ENCODE measurements at regions not wholly inside any gene's neighbourhood (a gene's known extent, or its start where the extent isn't known, plus 50 kb on each side); places are given as distances from the start of the nearest gene placed in this dataset.
"Not testable (repeated sequence)": the region's sequence is repeated elsewhere in the genome, so short reads cannot be mapped to it uniquely, and the experiment has no call there.

DNA sequence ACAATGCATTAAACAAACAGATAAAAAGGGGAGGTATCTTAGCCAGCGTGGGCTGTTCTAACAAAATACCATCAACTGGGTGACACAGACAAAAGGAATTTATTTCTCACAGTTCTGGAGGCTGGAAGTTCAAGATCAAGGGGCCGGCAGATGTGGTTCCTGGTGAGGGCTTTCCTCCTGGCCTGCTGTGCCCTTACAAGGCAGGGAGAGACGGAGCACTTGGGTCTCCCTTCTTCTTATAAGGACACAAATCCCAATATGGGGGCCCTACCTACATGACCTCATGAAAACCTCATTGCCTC lies 281.6 kb upstream of the KLF14 start:
- DNase-seq (ENCODE audit: low read depth in 2 of 2) = no peak

DNA sequence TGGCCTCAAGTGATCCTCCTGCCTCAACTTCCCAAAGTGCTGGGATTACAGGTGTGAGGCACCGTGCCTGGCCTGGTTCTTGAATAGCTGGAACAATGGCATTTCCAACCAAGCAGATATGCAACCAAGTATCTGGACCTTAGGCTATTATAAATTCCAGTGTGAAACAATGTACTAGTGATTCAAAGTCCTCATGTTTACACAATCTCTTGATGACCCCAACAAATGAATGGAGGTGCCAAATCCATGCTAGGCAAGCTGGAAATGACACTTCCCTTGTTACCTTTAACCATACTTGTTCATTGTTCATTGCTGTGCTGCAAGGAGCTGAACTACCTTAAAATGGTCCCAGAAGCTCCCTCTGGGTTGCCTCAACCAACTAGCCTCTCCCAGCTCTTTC lies 282.2 kb upstream of the KLF14 start:
- DNase-seq (ENCODE audit: low read depth in 2 of 2) = no peak

DNA sequence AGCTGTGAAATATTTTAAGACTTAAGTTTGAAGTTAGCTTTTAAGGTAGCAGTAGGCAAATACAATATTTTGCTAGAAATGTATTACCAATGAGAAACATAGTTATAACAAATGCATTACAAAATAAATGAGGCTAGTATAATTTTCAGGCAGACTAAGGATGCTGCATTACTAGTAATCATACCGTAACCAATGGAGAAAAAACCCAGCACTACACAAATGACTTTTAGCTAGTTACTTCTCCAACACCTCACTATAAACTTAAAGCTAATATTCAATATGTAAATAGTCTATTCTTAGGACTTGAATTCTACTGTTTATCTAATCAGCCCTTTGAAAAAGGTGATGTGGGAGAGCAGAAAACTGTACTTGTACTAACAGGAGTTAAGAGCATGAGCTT lies 285.3 kb upstream of the KLF14 start:
- no peak for DNase-seq (ENCODE audit: low read depth in 2 of 2)

DNA sequence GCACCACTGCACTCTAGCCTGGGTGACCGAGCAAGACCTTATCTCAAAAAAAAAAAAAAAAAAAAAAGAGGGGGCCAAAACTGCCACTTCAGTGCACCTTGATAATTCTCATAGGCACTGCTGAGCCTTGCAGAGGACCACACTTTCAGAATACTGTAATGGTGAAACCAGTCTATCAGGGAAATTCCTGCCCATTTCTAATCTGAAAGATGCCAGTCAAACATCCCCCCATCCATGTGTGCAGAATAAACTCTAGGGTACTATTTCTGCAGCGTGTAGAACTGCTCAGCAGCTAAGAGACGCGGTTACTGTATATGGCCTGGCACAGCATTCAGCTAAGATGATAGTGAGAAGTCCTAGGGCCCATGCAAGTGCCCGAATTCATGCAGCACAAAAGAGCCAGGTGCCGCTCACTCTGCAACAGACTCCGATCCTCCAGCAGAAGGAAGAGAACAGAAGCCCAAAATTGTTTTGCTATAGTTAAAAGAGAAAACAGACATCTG lies 286.8 kb upstream of the KLF14 start:
- DNase-seq (ENCODE audit: low read depth in 2 of 2) = no peak

DNA sequence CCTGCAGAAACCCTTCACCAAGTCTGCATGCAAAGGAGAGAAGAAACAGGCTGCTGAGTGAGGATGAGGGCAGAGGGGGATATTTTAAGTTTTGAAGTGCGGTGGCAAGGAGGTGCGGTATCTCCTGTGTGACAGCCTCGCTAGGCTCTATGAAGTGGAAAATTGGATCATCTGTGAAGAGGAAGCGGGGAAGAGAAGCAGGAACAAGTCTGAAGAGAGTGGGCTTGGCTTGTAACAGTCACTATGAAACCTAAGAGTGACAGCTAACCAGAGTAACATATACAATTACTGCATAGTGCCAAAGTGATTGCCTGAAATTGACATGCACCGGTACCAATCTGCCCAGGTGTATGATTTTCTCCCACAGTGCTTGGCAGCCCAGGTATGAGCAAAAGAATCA lies 287.5 kb upstream of the KLF14 start:
- DNase-seq (ENCODE audit: low read depth in 2 of 2) = no peak

DNA sequence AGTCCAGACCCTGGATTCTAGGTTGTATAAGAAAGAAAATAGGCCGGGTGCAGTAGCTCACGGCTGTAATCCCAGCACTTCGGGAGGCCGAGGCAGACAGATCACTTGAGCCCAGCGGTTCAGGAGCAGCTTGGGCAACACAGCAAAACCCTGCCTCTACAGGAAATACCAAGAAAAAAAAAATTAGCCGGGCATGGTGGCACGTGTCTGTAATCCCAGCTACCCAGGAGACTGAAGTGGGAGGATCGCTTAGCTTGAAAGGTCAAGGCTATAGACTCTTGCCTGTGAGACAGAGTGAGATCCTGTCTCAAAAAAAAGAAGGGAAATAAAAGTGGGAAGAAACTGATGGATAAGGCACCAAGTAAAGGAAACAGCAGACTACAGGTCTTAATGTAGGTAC lies 287.9 kb upstream of the KLF14 start:
- DNase-seq (ENCODE audit: low read depth in 2 of 2) = no peak

DNA sequence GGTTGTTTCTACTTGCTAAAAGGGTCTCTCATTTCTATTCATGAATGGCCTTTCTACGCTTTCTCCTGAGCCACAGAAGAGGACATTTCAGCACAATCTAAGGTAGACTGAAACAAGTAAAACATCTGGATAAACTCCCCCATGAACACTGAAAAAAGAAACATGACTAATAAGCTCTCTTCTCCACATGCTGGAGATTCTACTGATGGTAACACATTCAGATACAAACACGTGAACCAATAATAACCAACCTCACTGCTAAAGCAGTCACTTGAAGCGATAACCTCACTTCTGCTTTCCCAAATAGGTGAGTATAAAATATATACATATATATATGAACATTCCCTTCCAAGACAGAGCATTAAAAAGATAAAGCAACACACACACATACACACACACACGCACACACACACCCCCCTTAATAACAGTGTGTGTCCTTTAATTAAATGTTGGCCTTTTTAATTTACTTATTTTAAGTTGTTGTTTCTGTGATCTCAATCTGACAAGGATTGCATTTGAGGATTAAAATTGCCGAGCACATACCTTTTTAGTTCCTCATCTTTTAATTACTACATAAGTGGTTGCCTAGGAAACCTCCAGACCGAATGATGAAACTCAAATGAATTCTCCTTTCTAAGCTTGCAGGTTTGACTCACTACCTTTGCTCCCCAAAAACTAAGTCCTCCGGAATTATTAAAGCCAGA lies 292.4 kb upstream of the KLF14 start:
- DNase-seq (ENCODE audit: low read depth in 2 of 2) = no peak

DNA sequence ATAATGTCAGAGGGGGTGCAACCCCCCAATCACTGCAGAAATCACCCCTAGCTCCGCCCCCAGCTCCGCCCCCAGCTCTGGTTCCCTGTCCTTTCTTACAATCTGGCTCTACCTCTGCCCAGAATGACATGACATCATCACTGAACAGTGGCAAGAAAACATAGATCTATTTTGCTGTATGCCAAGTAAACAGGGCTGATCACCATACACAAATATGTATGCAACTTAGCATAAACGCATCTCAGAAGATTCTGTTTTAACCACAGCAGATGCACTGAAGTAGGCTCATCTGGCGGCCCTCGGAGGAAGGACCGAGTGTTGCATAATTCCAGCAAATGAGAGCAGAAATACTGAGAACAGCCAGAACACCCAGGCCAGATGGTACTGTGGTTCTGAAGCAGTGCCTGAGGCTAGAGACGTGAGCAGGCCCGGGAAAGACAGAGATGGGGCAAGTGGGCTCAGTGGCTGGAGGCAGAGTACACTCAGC lies 293.3 kb upstream of the KLF14 start:
- DNase-seq (ENCODE audit: low read depth in 2 of 2) = no peak

DNA sequence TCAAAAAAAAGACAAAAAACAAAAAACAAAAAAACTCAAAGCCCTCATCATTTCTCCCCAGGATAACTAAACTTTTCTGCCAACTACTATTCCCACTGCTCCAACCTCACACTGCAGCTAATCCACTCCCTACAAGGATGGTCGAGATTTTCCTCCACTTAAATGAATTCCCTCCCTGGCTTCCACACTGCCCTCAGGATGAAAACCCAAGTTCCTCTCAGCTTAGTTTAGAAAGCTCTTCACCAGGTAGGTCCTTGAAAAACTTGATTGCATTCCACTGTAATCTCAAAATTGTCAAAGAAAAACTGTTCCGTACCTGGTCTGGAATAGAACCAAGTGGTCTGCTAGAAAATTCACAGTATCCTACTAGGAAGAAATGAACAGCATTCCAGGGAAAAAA lies 294.3 kb upstream of the KLF14 start:
- no peak for DNase-seq (ENCODE audit: low read depth in 2 of 2)

DNA sequence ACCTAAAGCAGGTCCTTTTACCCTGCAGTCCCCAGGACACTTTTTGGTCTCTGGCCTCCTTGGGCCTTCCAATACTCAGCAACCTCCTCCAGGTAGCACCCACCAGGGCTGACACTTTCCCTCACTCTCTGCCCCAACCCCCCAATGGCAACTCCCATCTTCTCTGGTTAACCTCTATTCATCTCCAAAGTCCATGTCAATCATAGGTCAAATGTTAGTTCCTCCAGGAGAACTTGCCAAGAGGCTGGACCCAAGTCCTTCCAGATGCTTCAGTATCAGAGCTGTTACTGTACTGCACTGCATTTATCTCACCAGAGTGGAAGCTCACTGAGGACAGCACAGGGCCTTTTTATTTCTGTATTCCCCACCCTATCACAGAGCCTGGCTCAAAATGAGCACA lies 295.0 kb upstream of the KLF14 start:
- DNase-seq (ENCODE audit: low read depth in 2 of 2) = no peak

DNA sequence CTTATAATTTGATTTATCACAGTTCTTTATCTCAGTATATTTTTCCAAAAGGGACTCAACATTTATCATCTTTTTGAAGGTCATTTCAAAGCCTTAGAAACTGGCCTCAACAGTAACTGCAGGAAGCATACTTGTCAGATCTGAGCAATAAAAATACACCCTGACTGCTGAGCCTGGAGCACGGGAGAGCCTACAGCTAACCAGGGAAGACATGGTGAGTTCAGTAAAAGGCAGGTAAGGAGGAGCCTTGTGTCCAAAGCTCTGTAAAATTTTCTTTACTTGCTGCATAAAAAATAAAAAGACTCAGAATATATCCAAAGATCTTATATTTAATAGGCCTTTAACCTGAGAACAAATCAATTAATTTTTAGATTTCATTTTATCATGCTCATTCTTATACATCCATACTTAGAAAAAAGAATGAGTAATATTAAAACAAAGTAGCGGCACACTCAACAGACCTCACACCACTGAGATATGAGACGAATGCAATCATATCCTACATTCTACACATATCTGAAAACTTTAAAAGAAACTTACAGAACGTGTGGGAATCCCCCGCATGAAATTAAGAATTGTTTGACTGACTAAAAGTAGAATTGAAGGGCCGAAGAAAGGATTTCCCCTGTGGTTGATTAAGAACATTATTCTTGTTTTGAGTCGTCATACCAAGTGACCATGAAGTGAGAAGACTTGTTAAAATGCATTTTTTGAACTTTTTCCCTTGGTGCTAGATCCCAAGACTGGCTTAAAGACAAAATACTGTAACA lies 296.4 kb upstream of the MKLN1 start:
- DNase-seq (ENCODE audit: low read depth in 2 of 2) = no peak

DNA sequence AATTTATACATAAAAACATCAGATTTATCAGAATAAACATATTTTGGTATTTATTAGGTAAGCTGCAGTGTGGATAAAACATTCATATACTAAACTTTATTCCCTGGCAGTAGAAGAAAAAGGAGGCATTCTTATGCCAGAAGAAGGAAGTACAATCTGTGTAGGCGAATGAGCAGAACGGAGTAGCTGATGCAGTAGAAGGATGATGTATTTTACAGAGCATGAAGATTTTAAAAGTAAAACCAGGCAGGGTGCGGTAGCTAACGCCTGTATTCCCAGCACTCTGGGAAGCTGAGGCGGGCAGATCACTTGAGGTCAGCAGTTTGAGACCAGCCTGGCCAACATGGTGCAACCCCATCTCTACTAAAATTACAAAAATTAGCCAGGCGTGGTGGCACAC lies 294.9 kb upstream of the MKLN1 start:
- no peak for DNase-seq (ENCODE audit: low read depth in 2 of 2)

DNA sequence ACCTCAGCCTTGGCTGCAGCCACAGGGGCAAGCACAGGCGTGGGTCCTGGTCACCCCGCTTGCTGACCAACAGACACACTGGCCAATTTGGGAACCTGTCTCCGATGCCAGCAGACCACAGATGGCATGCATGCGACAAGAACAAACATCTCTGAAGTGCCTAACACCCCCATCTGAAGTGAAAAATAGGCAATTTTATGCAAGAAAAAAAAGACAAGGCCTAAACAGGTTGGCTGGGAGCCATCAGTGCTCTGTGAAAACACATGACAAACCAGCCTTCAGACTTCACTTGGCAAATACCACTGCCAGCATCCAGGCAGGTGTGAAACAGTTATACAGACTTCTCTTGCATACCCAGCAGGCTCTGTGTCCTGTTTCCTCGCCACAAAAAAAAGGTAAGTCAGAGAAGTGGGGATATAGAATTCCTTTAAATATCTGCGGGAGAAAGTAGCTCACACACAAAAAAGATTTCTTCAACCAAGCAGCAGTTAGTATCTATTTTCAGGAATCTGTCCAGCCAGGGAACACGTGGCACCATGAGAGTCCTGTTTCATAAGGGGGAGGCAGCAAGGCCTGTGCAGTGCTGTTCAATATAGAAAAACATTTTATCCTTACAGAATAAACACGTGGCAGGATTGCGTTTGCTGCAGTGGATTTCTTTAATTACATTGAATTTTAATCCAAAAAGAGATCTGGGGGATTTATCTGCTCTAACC lies 293.4 kb upstream of the MKLN1 start:
- no peak for DNase-seq (ENCODE audit: low read depth in 2 of 2)

DNA sequence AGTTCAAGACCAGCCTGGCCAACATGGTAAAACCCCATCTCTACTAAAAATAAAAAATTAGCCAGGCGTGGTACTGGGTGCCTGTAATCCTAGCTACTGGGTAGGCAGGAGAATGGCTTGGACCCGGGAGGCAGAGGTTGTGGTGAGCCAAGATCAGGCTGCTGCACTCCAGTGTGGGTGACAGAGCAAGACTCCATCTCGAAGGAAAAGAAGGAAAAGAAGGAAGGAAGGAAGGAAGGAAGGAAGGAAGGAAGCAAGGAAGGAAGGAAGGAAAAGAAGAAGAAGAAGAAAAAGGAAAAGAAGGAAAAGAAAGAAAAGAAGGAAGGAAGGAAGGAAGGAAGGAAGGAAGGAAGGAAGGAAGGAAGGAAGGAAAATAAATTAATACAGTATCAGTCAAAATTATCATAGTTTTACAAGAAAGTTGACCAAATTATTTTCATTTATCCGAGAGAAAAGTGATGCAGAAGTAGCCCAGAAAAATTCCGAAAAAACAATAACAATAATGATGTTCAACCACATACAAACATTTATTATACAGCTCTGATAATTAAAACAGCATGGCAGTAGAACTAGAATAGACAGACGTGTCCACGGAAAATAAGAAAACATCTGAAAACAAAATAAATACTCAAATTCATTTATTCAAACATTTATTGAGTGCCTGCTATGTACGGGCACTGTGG lies 292.4 kb upstream of the MKLN1 start:
- DNase-seq (ENCODE audit: low read depth in 2 of 2) = no peak

DNA sequence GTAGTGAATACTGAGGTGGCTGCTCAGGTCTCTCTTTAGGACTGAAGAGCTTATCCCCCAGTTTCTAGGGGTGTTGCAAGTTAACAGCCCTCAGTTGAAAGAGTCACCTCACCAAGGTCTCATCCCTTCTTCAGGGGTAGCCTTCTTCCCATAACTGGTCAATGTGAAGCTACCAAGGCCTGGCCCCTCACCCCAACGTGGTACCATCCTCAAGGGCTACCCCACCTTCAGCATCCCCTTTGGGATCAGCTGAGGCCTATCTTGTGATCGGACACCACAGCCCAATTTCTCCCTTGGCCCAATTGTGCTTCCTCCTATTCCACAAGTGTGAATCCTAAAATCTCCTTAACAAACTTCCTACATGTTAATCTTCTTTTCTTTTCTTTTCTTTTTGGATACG lies 289.5 kb upstream of the MKLN1 start:
- no peak for DNase-seq (ENCODE audit: low read depth in 2 of 2)

DNA sequence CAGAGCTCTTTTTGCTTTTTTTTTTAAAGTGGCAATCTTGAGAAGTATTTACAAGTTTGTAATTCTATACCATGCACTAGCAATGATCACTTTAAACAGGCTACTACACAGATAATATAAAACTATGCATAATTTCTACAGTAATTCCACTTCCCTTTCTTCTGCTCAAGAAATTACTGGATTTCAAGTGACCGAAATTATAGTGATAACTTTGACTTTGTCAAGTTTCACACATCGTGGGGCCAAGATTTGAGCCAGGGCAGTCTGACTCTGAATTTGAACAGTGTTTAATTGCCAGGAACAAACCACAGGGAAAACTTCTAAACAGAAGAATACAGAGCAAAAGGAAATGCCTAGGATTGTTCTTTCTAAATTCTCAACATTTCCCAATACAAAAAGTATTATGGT lies 288.3 kb upstream of the MKLN1 start:
- DNase-seq (ENCODE audit: low read depth in 2 of 2) = no peak

DNA sequence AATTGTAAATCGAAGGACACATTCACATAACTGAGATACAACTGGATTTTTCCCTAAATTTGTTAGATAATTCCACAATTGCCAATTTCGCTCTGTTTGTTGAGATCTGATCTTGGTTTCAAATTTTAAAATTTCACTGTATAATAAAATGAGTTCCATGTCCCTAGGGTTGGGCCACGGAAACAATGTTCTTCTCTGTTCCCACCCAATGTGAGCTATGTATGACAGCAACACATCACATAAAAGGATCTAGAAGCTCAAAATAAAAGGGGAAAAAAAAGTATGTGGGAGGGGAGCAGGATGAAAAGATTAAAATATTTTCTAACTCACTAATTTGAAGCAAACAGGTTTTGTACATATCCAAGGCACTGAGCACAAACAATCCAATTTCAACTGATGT lies 287.8 kb upstream of the MKLN1 start:
- DNase-seq (ENCODE audit: low read depth in 2 of 2) = no peak

DNA sequence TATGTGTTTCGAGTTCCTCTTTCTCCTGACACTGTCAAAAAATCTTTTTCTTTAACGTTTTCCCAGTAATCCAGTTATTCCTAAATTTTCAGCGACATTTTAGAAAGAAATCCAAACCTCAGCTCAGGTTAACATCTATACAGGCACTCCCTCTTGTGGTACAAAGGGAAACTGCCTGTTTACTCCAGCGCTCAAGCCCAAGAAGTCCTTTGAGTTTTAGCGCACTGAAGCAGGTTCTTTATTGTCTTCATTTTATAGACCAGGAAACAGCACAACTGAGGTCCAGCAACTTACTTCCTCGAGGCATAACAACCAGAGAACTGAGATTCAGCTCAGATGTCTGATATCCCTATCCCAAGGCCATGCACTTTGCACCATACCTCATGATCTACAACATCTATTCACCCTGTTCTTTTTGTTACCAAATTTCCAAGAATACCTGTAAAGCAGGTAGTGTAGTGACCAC lies 287.2 kb upstream of the MKLN1 start:
- DNase-seq (ENCODE audit: low read depth in 2 of 2) = no peak

DNA sequence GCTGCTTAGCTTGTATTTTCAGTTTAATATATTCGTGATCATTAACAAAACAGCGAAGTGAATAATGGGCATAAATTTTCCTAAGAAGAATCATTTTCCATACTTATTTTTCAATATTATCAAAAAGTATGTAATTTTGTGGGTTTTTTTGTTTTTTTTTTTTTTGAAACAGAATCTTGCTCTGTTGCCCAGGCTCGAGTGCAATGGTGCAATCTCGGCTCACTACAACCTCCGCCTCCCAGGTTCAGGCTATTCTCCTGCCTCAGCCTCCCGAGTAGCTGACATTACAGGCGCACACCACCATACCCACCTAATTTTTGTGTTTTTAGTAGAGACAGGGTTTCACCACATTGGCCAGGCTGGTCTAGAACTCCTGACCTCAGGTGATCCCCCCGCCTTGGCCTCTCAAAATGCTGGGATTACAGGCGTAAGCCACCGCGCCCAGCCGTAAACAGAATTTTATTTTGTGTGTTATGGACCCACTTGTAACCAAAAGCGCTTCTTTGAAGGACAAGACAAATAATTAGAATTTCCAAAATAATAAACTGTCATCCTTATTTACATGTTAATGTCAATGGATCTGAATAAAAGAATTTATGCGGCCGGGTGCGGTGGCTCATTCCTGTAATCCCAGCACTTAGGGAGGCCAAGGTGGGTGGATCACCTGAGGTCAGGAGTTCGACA lies 286.5 kb upstream of the MKLN1 start:
- DNase-seq (ENCODE audit: low read depth in 2 of 2) = not testable (repeated sequence)

DNA sequence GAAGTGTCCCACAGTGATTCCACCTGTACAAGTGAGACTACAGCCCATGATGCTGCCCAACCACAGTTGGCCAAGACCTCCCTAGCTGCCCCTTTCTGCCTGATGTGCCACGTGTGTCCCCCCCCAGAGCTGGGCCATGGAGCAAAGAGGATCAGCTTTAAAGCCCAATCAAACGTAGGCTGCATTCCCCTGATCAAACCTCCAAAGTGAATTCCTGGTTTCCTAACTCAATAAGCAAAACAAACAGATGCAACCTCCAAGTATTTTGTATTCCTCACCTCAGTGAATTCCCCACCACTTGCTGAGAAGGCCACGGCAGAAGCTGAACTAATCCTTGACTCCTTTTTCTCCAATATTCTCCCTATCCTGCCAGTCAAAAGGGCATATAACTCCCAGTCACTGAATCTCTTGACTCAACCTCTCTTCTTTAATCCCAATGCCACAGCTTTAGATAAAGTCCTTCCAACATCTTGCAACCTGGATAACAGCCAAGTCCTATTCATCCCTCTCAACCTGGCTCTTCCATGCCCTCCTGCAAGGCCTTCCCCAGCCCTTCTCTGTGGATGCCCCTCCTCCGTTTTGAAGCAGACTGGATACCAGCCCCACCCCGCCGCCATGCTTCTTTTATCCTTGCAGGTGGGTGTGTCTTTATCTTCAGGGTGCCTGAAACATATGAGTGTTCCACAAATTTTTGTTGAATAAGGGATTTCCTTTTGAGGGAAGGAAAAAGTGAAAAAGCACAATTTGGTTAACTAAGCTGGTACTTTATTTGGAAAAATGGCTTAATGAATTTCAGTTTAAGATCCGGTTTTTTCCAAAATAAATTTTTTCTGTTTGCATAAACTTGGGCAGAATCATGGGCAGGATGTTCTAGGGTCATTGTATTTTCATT lies 285.2 kb upstream of the MKLN1 start:
- DNase-seq (ENCODE audit: low read depth in 2 of 2) = no peak

DNA sequence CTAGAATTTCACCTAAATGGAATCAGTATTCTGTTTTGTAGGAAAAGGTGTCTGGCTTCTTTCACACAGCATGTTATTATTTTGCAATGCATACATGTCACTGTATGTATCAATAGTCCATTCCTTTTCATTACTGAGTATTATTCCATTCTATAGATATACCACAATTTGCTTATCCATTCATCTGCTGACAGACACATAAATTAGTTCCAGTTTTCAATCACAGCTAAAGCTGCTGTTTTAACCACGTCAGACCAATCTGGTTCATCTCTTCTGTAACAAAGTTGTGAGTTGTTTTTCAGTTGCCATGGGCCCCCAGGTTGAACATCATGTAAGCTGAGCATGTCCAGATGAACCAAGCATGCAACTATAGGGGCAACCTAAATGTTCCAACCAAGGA lies 282.1 kb upstream of the MKLN1 start:
- DNase-seq (ENCODE audit: low read depth in 2 of 2) = no peak

Data from stimulated activated CD8-positive, alpha-beta memory T cell treated with anti-CD3 and anti-CD28 coated beads, Interleukin-15, amount 100 ng/mL, for 4 hours (primary cell).